A549 (cell line): ENCODE measurements at regions not wholly inside any gene's neighbourhood (a gene's known extent, or its start where the extent isn't known, plus 50 kb on each side); places are given as distances from the start of the nearest gene placed in this dataset.

ENCODE experiments used
- ATAC-seq, 2 experiments: fragments of 200-7000 bp in 1 of 2; fragments of >200 bp in 1 of 2; cut with Nextera tagmentation in 1 of 2; cut with Tn5 transposase in 1 of 2; 3 replicates each; pipeline versions ENCODE4 v1.8.0 to v1.9.1; 2018 to 2020; ENCODE audit warnings: mild to moderate bottlenecking in 1 of 2, moderate library complexity in 1 of 2
- CTCF ChIA-PET: fragments of 300-600 bp; sonication (Branson Sonifier 250); formaldehyde crosslinking; extraction: SDS; loops from one replicate; lab custom pipeline; 2021; ENCODE audit warnings: antibody characterized with exemption, inconsistent platforms; lab: Yijun Ruan, JAX
- POLR2A ChIA-PET: fragments of 350-600 bp; formaldehyde crosslinking; extraction: SDS; loops from one replicate; lab custom pipeline; 2021; ENCODE audit warnings: antibody characterized with exemption, inconsistent platforms; lab: Yijun Ruan, JAX
- DNase-seq, 2 experiments: peaks; one replicate each; pipeline versions ENCODE4 v3.0.0 to v3.0.0-alpha.2; 2011 to 2016; ENCODE audit warnings: low read depth in 1 of 2, low spot score in 1 of 2
- FAIRE-seq: peaks from 2 replicates; lab custom pipeline; 2011; peaks lifted over from hg19 to GRCh38; lab: Jason Lieb, UNC
- H3K27ac ChIP-seq, 2 experiments: fragments of >200 bp; sonication (Bioruptor Twin); formaldehyde crosslinking; 3 replicates each; pipeline ENCODE4 v1.5.1; 2016 to 2017
- H3K4me1 ChIP-seq: fragments of >200 bp; sonication (Bioruptor Twin); formaldehyde crosslinking; 3 replicates; pipeline ENCODE4 v1.6.1; 2016
- H3K4me2 ChIP-seq: fragments of >200 bp; sonication (Bioruptor Twin); formaldehyde crosslinking; 3 replicates; pipeline ENCODE4 v1.6.1; 2016
- H3K4me3 ChIP-seq: fragments of >200 bp; sonication (Bioruptor Twin); formaldehyde crosslinking; 3 replicates; pipeline ENCODE4 v1.5.1; 2016
- H3K9me3 ChIP-seq: fragments of >200 bp; sonication (Bioruptor Twin); formaldehyde crosslinking; 3 replicates; pipeline ENCODE4 v1.6.1; 2016
- ATOH8 ChIP-seq: fragments of 250-450 bp; sonication (Bioruptor Pico); IDR thresholded peaks from 2 replicates; pipeline ENCODE4 v1.5.0; 2020; ENCODE audit warnings: low read depth, mild to moderate bottlenecking, moderate library complexity
- CBX2 ChIP-seq: fragments of 200-600 bp; sonication (generic); IDR thresholded peaks from 2 replicates; pipeline ENCODE4 v1.6.1; 2016; ENCODE audit warnings: low read depth, mild to moderate bottlenecking, borderline replicate concordance
- CHD2 ChIP-seq: fragments of 150-350 bp; IDR thresholded peaks from 2 replicates; pipeline ENCODE4 v1.6.1; 2014; ENCODE audit warnings: low read length; ENCODE audit not compliant: partially characterized antibody
- CHD4 ChIP-seq: fragments of 200-600 bp; sonication (generic); IDR thresholded peaks from 2 replicates; pipeline ENCODE4 v1.6.1; 2016; ENCODE audit warnings: antibody characterized with exemption, mild to moderate bottlenecking, borderline replicate concordance
- HDAC2 ChIP-seq: fragments of 200-600 bp; sonication (generic); IDR thresholded peaks from 2 replicates; pipeline ENCODE4 v1.6.1; 2016
- HEYL ChIP-seq: fragments of 250-450 bp; sonication (Bioruptor Pico); IDR thresholded peaks from 2 replicates; pipeline ENCODE4 v1.8.0; 2021; ENCODE audit warnings: mild to moderate bottlenecking, moderate library complexity
- HOXB13 ChIP-seq: fragments of 250-450 bp; sonication (Bioruptor Pico); IDR thresholded peaks from 2 replicates; pipeline ENCODE4 v1.5.0; 2020; ENCODE audit warnings: low read depth, mild to moderate bottlenecking, moderate library complexity
- MAFK ChIP-seq: fragments of 450-650 bp; IDR thresholded peaks from 2 replicates; pipeline ENCODE4 v1.6.1; 2014; ENCODE audit not compliant: partially characterized antibody
- NFE2L2 ChIP-seq: fragments of 150-350 bp; conservative IDR thresholded peaks from 2 replicates; pipeline ENCODE4 v1.6.1; 2014; ENCODE audit warnings: low read length
- POLR2AphosphoS2 ChIP-seq: conservative IDR thresholded peaks from 2 replicates; pipeline ENCODE4 v1.6.1; 2012; ENCODE audit warnings: low read length, improper control_type of control experiment, inconsistent platforms
- RARB ChIP-seq: fragments of 250-450 bp; sonication (Bioruptor Pico); IDR thresholded peaks from 2 replicates; pipeline ENCODE4 v1.8.0; 2021; ENCODE audit warnings: mild to moderate bottlenecking, moderate library complexity
- RNF2 ChIP-seq: fragments of 200-600 bp; sonication (generic); IDR thresholded peaks from 2 replicates; pipeline ENCODE4 v1.6.1; 2016; ENCODE audit warnings: low read depth, mild to moderate bottlenecking, antibody characterized with exemption, moderate library complexity, borderline replicate concordance
- SREBF2 ChIP-seq: fragments of 450-650 bp; IDR thresholded peaks from 2 replicates; pipeline ENCODE4 v1.6.1; 2014; ENCODE audit warnings: mild to moderate bottlenecking, moderate library complexity
- ZSCAN20 ChIP-seq: fragments of 250-450 bp; sonication (Bioruptor Pico); IDR thresholded peaks from 2 replicates; pipeline ENCODE4 v1.8.0; 2022; ENCODE audit warnings: mild to moderate bottlenecking, moderate library complexity
- WGBS: methylation state at CpG from one replicate; pipeline ENCODE4 v1.1.6; 2017; ENCODE audit errors: missing lambda C conversion rate; 5-methylcytosine and 5-hydroxymethylcytosine counted together
- TF ChIP-seq, protein P1 (sequence below): fragments of 250-450 bp; sonication (Bioruptor Pico); IDR thresholded peaks from 2 replicates; pipeline ENCODE4 v1.5.0; 2021; ENCODE audit warnings: mild to moderate bottlenecking, moderate library complexity, borderline replicate concordance
- TF ChIP-seq, protein P2 (sequence below): fragments of >200 bp; sonication (Bioruptor Twin); formaldehyde crosslinking; IDR thresholded peaks from 3 replicates; pipeline ENCODE4 v1.5.1; 2016

GRCh38 chr4:30385650-30386049, 334.5 kb upstream of the PCDH7 start:
- Histone ChIP-seq H3K4me1 (no peaks in the 10 kb centered on the region), H3K4me2 (no peak overlapping the region), H3K9me3 (no peaks in the 10 kb centered on the region)
- 51% methylated on average over 2 of the region's 2 CpGs for WGBS
- no peak for ATAC-seq
- TF ChIP-seq RNF2 (no peak), MAFK (no peak), HEYL (CRISPR knock-in tag) (no peak), RARB (CRISPR knock-in tag) (no peak)
- TF ChIP-seq, all 56 proteins: peak for 0
- Histone ChIP-seq H3K4me3 (no peak overlapping the region), H3K27ac (no peak overlapping the region)
- ChIA-PET POLR2A (no interaction called here), CTCF (no interaction called here)
- no peak for DNase-seq
- no peak for FAIRE-seq

GRCh38 chr4:30386266-30386895, 333.8 kb upstream of the PCDH7 start:
- no peak for FAIRE-seq
- CTCF ChIA-PET = no interaction called here
- H3K27ac ChIP-seq = no peak overlapping the region
- no peak for DNase-seq
- no peaks in the 10 kb centered on the region for H3K9me3 ChIP-seq
- H3K4me2 ChIP-seq = no peak overlapping the region
- H3K4me3 ChIP-seq = no peak overlapping the region
- ATAC-seq = no peak
- POLR2A ChIA-PET = no interaction called here
- H3K4me1 ChIP-seq = no peaks in the 10 kb centered on the region
- TF ChIP-seq CHD2 (no peak), HOXB13 (CRISPR knock-in tag) (no peak), HDAC2 (no peak), SREBF2 (no peak)
- TF ChIP-seq, protein P1, sequence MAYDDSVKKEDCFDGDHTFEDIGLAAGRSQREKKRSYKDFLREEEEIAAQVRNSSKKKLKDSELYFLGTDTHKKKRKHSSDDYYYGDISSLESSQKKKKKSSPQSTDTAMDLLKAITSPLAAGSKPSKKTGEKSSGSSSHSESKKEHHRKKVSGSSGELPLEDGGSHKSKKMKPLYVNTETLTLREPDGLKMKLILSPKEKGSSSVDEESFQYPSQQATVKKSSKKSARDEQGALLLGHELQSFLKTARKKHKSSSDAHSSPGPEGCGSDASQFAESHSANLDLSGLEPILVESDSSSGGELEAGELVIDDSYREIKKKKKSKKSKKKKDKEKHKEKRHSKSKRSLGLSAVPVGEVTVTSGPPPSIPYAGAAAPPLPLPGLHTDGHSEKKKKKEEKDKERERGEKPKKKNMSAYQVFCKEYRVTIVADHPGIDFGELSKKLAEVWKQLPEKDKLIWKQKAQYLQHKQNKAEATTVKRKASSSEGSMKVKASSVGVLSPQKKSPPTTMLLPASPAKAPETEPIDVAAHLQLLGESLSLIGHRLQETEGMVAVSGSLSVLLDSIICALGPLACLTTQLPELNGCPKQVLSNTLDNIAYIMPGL (CRISPR knock-in tag) = no peak
- 57% methylated on average over 4 of the region's 4 CpGs for WGBS

DNA sequence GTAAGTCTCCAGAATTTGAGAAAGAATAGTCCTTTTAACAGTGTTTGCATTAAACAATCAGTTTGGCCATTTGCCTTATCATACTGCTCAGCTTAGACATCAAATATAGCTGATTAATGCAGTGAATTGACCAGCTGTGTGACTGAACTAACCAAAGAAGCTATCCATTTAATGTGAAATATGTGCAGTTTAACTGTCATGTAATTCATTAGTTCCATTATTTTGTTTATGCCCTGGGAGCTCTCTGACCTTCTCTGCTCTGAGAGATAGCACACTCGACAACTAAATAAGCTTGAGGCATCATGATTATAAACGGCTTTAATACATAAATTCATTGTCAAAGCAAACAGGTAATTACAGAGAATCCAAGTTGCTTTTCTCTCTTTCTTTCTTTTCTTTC, 324.3 kb upstream of the PCDH7 start:
- TF ChIP-seq HEYL (CRISPR knock-in tag) (no peak), ATOH8 (no peak), POLR2AphosphoS2 (no peak), SREBF2 (no peak), NFE2L2 (no peak)
- TF ChIP-seq, protein P2, sequence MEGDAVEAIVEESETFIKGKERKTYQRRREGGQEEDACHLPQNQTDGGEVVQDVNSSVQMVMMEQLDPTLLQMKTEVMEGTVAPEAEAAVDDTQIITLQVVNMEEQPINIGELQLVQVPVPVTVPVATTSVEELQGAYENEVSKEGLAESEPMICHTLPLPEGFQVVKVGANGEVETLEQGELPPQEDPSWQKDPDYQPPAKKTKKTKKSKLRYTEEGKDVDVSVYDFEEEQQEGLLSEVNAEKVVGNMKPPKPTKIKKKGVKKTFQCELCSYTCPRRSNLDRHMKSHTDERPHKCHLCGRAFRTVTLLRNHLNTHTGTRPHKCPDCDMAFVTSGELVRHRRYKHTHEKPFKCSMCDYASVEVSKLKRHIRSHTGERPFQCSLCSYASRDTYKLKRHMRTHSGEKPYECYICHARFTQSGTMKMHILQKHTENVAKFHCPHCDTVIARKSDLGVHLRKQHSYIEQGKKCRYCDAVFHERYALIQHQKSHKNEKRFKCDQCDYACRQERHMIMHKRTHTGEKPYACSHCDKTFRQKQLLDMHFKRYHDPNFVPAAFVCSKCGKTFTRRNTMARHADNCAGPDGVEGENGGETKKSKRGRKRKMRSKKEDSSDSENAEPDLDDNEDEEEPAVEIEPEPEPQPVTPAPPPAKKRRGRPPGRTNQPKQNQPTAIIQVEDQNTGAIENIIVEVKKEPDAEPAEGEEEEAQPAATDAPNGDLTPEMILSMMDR = no peak
- no peak for ATAC-seq
- ChIA-PET POLR2A (no interaction called here), CTCF (no interaction called here)
- no peaks in the 10 kb centered on the region for H3K4me1 ChIP-seq
- no peak overlapping the region for H3K4me3 ChIP-seq
- 18% methylated on average over 2 of the region's 2 CpGs for WGBS
- no peak for DNase-seq
- FAIRE-seq = no peak
- H3K27ac ChIP-seq = no peak overlapping the region
- H3K9me3 ChIP-seq = no peaks in the 10 kb centered on the region
- no peak overlapping the region for H3K4me2 ChIP-seq

DNA sequence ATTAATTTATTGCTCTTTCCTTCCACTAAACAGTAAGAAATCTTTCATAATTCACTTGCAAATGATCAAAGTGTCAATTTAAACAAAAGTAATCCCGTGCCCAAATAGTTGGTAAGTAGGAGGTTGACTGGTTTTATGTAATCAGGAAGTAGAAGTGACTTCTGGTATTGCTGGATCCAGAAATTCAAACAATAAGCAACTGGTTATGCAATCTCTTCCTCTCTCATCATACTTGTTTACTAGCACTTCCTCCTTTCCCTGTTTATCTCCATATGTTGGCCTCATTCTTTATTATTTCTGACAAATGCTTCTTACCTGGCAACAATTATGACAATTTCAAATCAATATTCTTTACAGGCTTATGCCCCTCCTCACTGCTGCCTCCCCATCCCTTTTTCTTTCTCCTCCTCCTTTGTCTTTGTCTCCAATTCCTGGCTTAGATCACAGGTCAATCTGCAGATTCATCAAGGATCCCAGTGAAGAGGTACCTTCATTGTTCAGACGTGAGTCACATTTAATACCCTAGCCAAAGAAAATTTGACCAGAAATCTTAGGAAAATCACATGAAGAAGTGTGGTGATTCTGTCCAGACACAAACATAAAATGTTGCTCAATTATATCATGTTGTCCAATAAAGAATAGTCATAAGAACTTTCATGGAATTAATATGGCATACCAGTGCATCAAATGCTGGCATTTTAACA, 323.2 kb upstream of the PCDH7 start:
- CTCF ChIA-PET = no interaction called here
- no peak for DNase-seq
- Histone ChIP-seq H3K9me3 (no peaks in the 10 kb centered on the region), H3K4me1 (no peaks in the 10 kb centered on the region), H3K27ac (no peak overlapping the region), H3K4me2 (no peak overlapping the region), H3K4me3 (no peak overlapping the region)
- ATAC-seq = no peak
- WGBS = 5% methylated on average over 2 of the region's 2 CpGs
- TF ChIP-seq ZSCAN20 (CRISPR knock-in tag) (no peak), CHD4 (no peak), CBX2 (no peak)
- POLR2A ChIA-PET = no interaction called here
- no peak for FAIRE-seq
